HEK293 (cell line): ENCODE measurements at regions not wholly inside any gene's neighbourhood (a gene's known extent, or its start where the extent isn't known, plus 50 kb on each side); places are given as distances from the start of the nearest gene placed in this dataset.

Experiments used
- ATF2 ChIP-seq: fragments of 450-650 bp; formaldehyde crosslinking; IDR thresholded peaks from 2 replicates; pipeline ENCODE4 v1.5.1; 2016; ENCODE audit warnings: missing biosample characterization, missing genetic modification characterization, low read depth
- CTCF ChIP-seq: fragments of 450-650 bp; formaldehyde crosslinking; IDR thresholded peaks from 2 replicates; pipeline ENCODE4 v1.5.1; 2016; ENCODE audit warnings: missing biosample characterization, missing genetic modification characterization
- HOXD13 ChIP-seq: sonication (generic); formaldehyde crosslinking; IDR thresholded peaks from 2 replicates; pipeline ENCODE4 v1.8.0; 2022; ENCODE audit warnings: missing genetic modification reagents, borderline replicate concordance
- PBX3 ChIP-seq: sonication (generic); formaldehyde crosslinking; IDR thresholded peaks from 2 replicates; pipeline ENCODE4 v1.8.1; 2022; ENCODE audit warnings: mild to moderate bottlenecking, moderate library complexity, missing genetic modification reagents
- SETDB1 ChIP-seq: IDR thresholded peaks from one replicate; pipeline ENCODE4 v1.6.1; 2017; ENCODE audit warnings: mild to moderate bottlenecking, low read length, moderate library complexity, mixed read lengths; ENCODE audit not compliant: insufficient read length
- SP2 ChIP-seq: fragments of 450-650 bp; formaldehyde crosslinking; IDR thresholded peaks from 2 replicates; pipeline ENCODE4 v1.5.1; 2016; ENCODE audit warnings: missing biosample characterization, missing genetic modification characterization
- TCF7L2 ChIP-seq: IDR thresholded peaks from 2 replicates; pipeline ENCODE4 v1.6.1; 2011; ENCODE audit warnings: low read depth, mild to moderate bottlenecking, inconsistent platforms, low read length, moderate library complexity, borderline replicate concordance
- ZBTB26 ChIP-seq: fragments of 450-650 bp; formaldehyde crosslinking; optimal IDR thresholded peaks from 2 replicates; pipeline ENCODE3; 2016; ENCODE audit warnings: missing biosample characterization, mild to moderate bottlenecking, missing genetic modification characterization
- ZNF121 ChIP-seq: fragments of 450-650 bp; formaldehyde crosslinking; IDR thresholded peaks from 2 replicates; pipeline ENCODE4 v1.5.1; 2016; ENCODE audit warnings: missing biosample characterization, missing genetic modification characterization
- ZNF175 ChIP-seq: fragments of 450-650 bp; formaldehyde crosslinking; IDR thresholded peaks from 2 replicates; pipeline ENCODE4 v1.5.1; 2016; ENCODE audit warnings: missing biosample characterization, missing genetic modification characterization
- ZNF266 ChIP-seq: fragments of 450-650 bp; formaldehyde crosslinking; IDR thresholded peaks from 2 replicates; pipeline ENCODE4 v1.5.1; 2016; ENCODE audit warnings: missing biosample characterization, missing genetic modification characterization, low read depth
- ZNF416 ChIP-seq: fragments of 450-650 bp; formaldehyde crosslinking; IDR thresholded peaks from 2 replicates; pipeline ENCODE4 v1.5.1; 2016; ENCODE audit warnings: missing biosample characterization, missing genetic modification characterization
- ZNF544 ChIP-seq: fragments of 450-650 bp; formaldehyde crosslinking; IDR thresholded peaks from 2 replicates; pipeline ENCODE4 v1.5.0; 2017; ENCODE audit warnings: missing biosample characterization, missing genetic modification characterization

GRCh38 chr4:66489783-66490452 lies 819.6 kb upstream of the EPHA5 start:
- TF ChIP-seq SETDB1 (no peak), CTCF (no peak), TCF7L2 (no peak), ZNF544 (tag by site-specific recombination) (no peak), ZNF416 (no peak), ZNF266 (tag by site-specific recombination) (no peak), HOXD13 (CRISPR knock-in tag) (no peak), ZBTB26 (tag by site-specific recombination) (no peak), SP2 (tag by site-specific recombination) (no peak), ATF2 (no peak), PBX3 (CRISPR knock-in tag) (no peak), ZNF121 (tag by site-specific recombination) (no peak), ZNF175 (no peak)
